ENCODE measurements at regions not wholly inside any gene's neighbourhood (a gene's known extent, or its start where the extent isn't known, plus 50 kb on each side); places are given as distances from the start of the nearest gene placed in this dataset.
A peak's percentile ranks its signal among the peaks of the same experiment; 100 is the strongest.

GRCh38 chr20:58131551-58132142, 96.8 kb downstream of the ANKRD60 start:
- peak; percentile 19 for DNase-seq
- no peak for TF ChIP-seq CTCF (IDR thresholded peaks at IDR 0.05; ENCODE audit: low read depth, low read length)

GRCh38 chr20:58131151-58131550, 97.3 kb downstream of the ANKRD60 start:
- no peak for TF ChIP-seq CTCF (IDR thresholded peaks at IDR 0.05; ENCODE audit: low read depth, low read length)
- Histone ChIP-seq H3K36me3 (no peaks in the 10 kb centered on the region), H3K9me3 (ENCODE audit: severe bottlenecking) (peaks cover 2% of the 10 kb centered on the region), H3K4me3 (ENCODE audit: low read depth, low read length) (peak overlapping the region; percentile 25), H3K27ac (peak overlapping the region; percentile 53), H3K27me3 (ENCODE audit: insufficient read depth, low read depth, severe bottlenecking) (no peaks in the 10 kb centered on the region)
- DNase-seq = peak; percentile 71

More at GRCh38 chr20:58131551-58132142, 96.8 kb downstream of the ANKRD60 start:
- Histone ChIP-seq H3K27ac (peak overlapping the region; percentile 53), H3K36me3 (no peaks in the 10 kb centered on the region), H3K9me3 (ENCODE audit: severe bottlenecking) (no peaks in the 10 kb centered on the region), H3K4me3 (ENCODE audit: low read depth, low read length) (peak overlapping the region; percentile 25), H3K27me3 (ENCODE audit: insufficient read depth, low read depth, severe bottlenecking) (no peaks in the 10 kb centered on the region)

- no peak for TF ChIP-seq CTCF (IDR thresholded peaks at IDR 0.05; ENCODE audit: low read depth, low read length)
- H3K36me3 ChIP-seq = no peaks in the 10 kb centered on the region
- no peak overlapping the region; the same call in 1 of the 2 replicates for H3K27ac ChIP-seq
- peaks cover 2% of the 10 kb centered on the region for H3K9me3 ChIP-seq (ENCODE audit: severe bottlenecking)
- DNase-seq = peak; percentile 36
- H3K27me3 ChIP-seq (ENCODE audit: insufficient read depth, low read depth, severe bottlenecking) = no peaks in the 10 kb centered on the region
- peak overlapping the region; percentile 25 for H3K4me3 ChIP-seq (ENCODE audit: low read depth, low read length)
These were observed 97.9 kb downstream of the ANKRD60 start for GRCh38 chr20:58130581-58130980.

GRCh38 chr20:58130156-58130555, 98.3 kb downstream of the ANKRD60 start:
- Histone ChIP-seq H3K27me3 (ENCODE audit: insufficient read depth, low read depth, severe bottlenecking) (no peaks in the 10 kb centered on the region), H3K27ac (peak overlapping the region; percentile 54), H3K9me3 (ENCODE audit: severe bottlenecking) (peaks cover 2% of the 10 kb centered on the region), H3K36me3 (no peaks in the 10 kb centered on the region), H3K4me3 (ENCODE audit: low read depth, low read length) (peak overlapping the region; percentile 25)
- TF ChIP-seq CTCF (IDR thresholded peaks at IDR 0.05; ENCODE audit: low read depth, low read length) = no peak
- DNase-seq = no peak

- peak; percentile 61 for DNase-seq
- no peaks in the 10 kb centered on the region for H3K36me3 ChIP-seq
- no peak for TF ChIP-seq CTCF (IDR thresholded peaks at IDR 0.05; ENCODE audit: low read depth, low read length)
- H3K27me3 ChIP-seq (ENCODE audit: insufficient read depth, low read depth, severe bottlenecking) = no peaks in the 10 kb centered on the region
- peaks cover 2% of the 10 kb centered on the region for H3K9me3 ChIP-seq (ENCODE audit: severe bottlenecking)
- peak overlapping the region; percentile 54 for H3K27ac ChIP-seq
- peak overlapping the region; percentile 25 for H3K4me3 ChIP-seq (ENCODE audit: low read depth, low read length)
These were observed 98.7 kb downstream of the ANKRD60 start for GRCh38 chr20:58129721-58130151.

Measured in WERI-Rb-1 (cell line).